ENCODE measurements at regions not wholly inside any gene's neighbourhood (a gene's known extent, or its start where the extent isn't known, plus 50 kb on each side); places are given as distances from the start of the nearest gene placed in this dataset.

- Mint-ChIP-seq H3K9me3 (ENCODE audit: unreplicated experiment) (no peaks in the 10 kb centered on the region), H3K36me3 (ENCODE audit: low read depth, unreplicated experiment) (peaks cover 12% of the 10 kb centered on the region), H3K4me3 (ENCODE audit: unreplicated experiment) (no peak overlapping the region), H3K27ac (ENCODE audit: unreplicated experiment) (no peak overlapping the region), H3K27me3 (ENCODE audit: unreplicated experiment) (peaks cover 2% of the 10 kb centered on the region), H3K4me1 (ENCODE audit: unreplicated experiment) (peaks cover 24% of the 10 kb centered on the region)
- TF ChIP-seq CTCF (IDR thresholded peaks at IDR 0.05; ENCODE audit: unreplicated experiment): no peak
- DNase-seq (ENCODE audit: low spot score): no peak
These were observed 64.8 kb upstream of the LIMCH1 start for GRCh38 chr4:41473176-41473575.

GRCh38 chr4:41475402-41475801, 62.6 kb upstream of the LIMCH1 start:
- Mint-ChIP-seq H3K27ac (ENCODE audit: unreplicated experiment) (no peak overlapping the region), H3K4me1 (ENCODE audit: unreplicated experiment) (peaks cover 16% of the 10 kb centered on the region), H3K36me3 (ENCODE audit: low read depth, unreplicated experiment) (peaks cover 7% of the 10 kb centered on the region), H3K27me3 (ENCODE audit: unreplicated experiment) (peaks cover 2% of the 10 kb centered on the region), H3K4me3 (ENCODE audit: unreplicated experiment) (no peak overlapping the region), H3K9me3 (ENCODE audit: unreplicated experiment) (no peaks in the 10 kb centered on the region)
- no peak for TF ChIP-seq CTCF (IDR thresholded peaks at IDR 0.05; ENCODE audit: unreplicated experiment)
- DNase-seq (ENCODE audit: low spot score): no peak

GRCh38 chr4:41476310-41476885, 61.6 kb upstream of the LIMCH1 start:
- peaks cover 2% of the 10 kb centered on the region for H3K27me3 Mint-ChIP-seq (ENCODE audit: unreplicated experiment)
- no peak overlapping the region for H3K27ac Mint-ChIP-seq (ENCODE audit: unreplicated experiment)
- peaks cover 3% of the 10 kb centered on the region for H3K36me3 Mint-ChIP-seq (ENCODE audit: low read depth, unreplicated experiment)
- DNase-seq (ENCODE audit: low spot score): no peak
- H3K4me3 Mint-ChIP-seq (ENCODE audit: unreplicated experiment): no peak overlapping the region
- no peak for TF ChIP-seq CTCF (IDR thresholded peaks at IDR 0.05; ENCODE audit: unreplicated experiment)
- H3K4me1 Mint-ChIP-seq (ENCODE audit: unreplicated experiment): peaks cover 10% of the 10 kb centered on the region
- no peaks in the 10 kb centered on the region for H3K9me3 Mint-ChIP-seq (ENCODE audit: unreplicated experiment)

GRCh38 chr4:41477181-41477905, 60.6 kb upstream of the LIMCH1 start:
- no peak overlapping the region for H3K4me3 Mint-ChIP-seq (ENCODE audit: unreplicated experiment)
- TF ChIP-seq CTCF (IDR thresholded peaks at IDR 0.05; ENCODE audit: unreplicated experiment): no peak
- H3K36me3 Mint-ChIP-seq (ENCODE audit: low read depth, unreplicated experiment): peaks cover 3% of the 10 kb centered on the region
- H3K27ac Mint-ChIP-seq (ENCODE audit: unreplicated experiment): no peak overlapping the region
- no peak for DNase-seq (ENCODE audit: low spot score)
- H3K27me3 Mint-ChIP-seq (ENCODE audit: unreplicated experiment): peaks cover under 1% of the 10 kb centered on the region
- H3K4me1 Mint-ChIP-seq (ENCODE audit: unreplicated experiment): peaks cover 3% of the 10 kb centered on the region
- no peaks in the 10 kb centered on the region for H3K9me3 Mint-ChIP-seq (ENCODE audit: unreplicated experiment)

- no peak overlapping the region for H3K27ac Mint-ChIP-seq (ENCODE audit: unreplicated experiment)
- peaks cover 4% of the 10 kb centered on the region for H3K4me1 Mint-ChIP-seq (ENCODE audit: unreplicated experiment)
- H3K36me3 Mint-ChIP-seq (ENCODE audit: low read depth, unreplicated experiment): peaks cover 1% of the 10 kb centered on the region
- H3K4me3 Mint-ChIP-seq (ENCODE audit: unreplicated experiment): no peak overlapping the region
- no peak for DNase-seq (ENCODE audit: low spot score)
- H3K27me3 Mint-ChIP-seq (ENCODE audit: unreplicated experiment): no peaks in the 10 kb centered on the region
- H3K9me3 Mint-ChIP-seq (ENCODE audit: unreplicated experiment): no peaks in the 10 kb centered on the region
- TF ChIP-seq CTCF (IDR thresholded peaks at IDR 0.05; ENCODE audit: unreplicated experiment): no peak
These were observed 59.4 kb upstream of the LIMCH1 start for GRCh38 chr4:41478518-41478917.
